BLaER1 (cell line): ENCODE measurements at regions not wholly inside any gene's neighbourhood (a gene's known extent, or its start where the extent isn't known, plus 50 kb on each side); places are given as distances from the start of the nearest gene placed in this dataset.
A peak's percentile ranks its signal among the peaks of the same experiment; 100 is the strongest.
"Not testable (repeated sequence)": the region's sequence is repeated elsewhere in the genome, so short reads cannot be mapped to it uniquely, and the experiment has no call there.

Source experiments
- H3K27ac ChIP-seq: shearing (Covaris generic); formaldehyde crosslinking; 2 replicates; pipeline ENCODE4 v1.8.1; 2022
- H3K27me3 ChIP-seq: shearing (Covaris generic); formaldehyde crosslinking; 2 replicates; pipeline ENCODE4 v1.8.1; 2022
- H3K36me3 ChIP-seq: shearing (Covaris generic); formaldehyde crosslinking; 2 replicates; pipeline ENCODE4 v1.8.1; 2022
- H3K4me1 ChIP-seq: shearing (Covaris generic); formaldehyde crosslinking; 2 replicates; pipeline ENCODE4 v1.8.1; 2022
- H3K4me2 ChIP-seq: shearing (Covaris generic); formaldehyde crosslinking; 2 replicates; pipeline ENCODE4 v1.8.1; 2022
- H3K4me3 ChIP-seq: shearing (Covaris generic); formaldehyde crosslinking; 2 replicates; pipeline ENCODE4 v1.8.1; 2022
- H3K9ac ChIP-seq: shearing (Covaris generic); formaldehyde crosslinking; 2 replicates; pipeline ENCODE4 v1.8.1; 2022
- H3K9me3 ChIP-seq: shearing (Covaris generic); formaldehyde crosslinking; 2 replicates; pipeline ENCODE4 v1.8.1; 2022
- H4K20me1 ChIP-seq: shearing (Covaris generic); formaldehyde crosslinking; 2 replicates; pipeline ENCODE4 v1.8.1; 2022
- Cebpa-rat ChIP-seq: shearing (Covaris generic); IDR thresholded peaks from 2 replicates; pipeline ENCODE4 v1.8.1; 2022

DNA sequence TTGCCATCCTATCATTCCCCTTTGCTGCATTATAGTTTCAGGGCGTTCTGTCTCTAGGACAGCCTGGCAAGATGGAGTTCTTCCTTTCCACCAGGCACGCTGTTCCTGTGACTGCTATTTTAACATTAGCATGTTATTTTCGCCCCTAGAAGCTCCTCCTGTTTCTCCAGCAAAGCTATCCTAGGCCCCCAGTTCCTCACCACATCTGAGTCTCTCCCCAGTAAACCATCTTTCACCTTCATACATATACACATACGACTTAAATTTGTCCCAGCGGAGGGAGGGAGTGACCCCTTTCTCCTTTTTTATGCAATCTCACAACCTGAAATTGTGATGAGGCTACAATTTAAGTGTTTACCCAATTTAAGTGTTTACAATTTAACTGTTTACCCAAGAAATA lies 66.7 kb upstream of the FRMD6 start:
- Histone ChIP-seq H3K27me3 (no peaks in the 10 kb centered on the region), H3K4me2 (no peak overlapping the region), H3K4me1 (no peaks in the 10 kb centered on the region), H3K4me3 (no peak overlapping the region), H3K9ac (no peak overlapping the region), H3K9me3 (no peaks in the 10 kb centered on the region), H4K20me1 (no peaks in the 10 kb centered on the region), H3K36me3 (no peaks in the 10 kb centered on the region), H3K27ac (no peak overlapping the region)
- no peak for TF ChIP-seq Cebpa-rat

DNA sequence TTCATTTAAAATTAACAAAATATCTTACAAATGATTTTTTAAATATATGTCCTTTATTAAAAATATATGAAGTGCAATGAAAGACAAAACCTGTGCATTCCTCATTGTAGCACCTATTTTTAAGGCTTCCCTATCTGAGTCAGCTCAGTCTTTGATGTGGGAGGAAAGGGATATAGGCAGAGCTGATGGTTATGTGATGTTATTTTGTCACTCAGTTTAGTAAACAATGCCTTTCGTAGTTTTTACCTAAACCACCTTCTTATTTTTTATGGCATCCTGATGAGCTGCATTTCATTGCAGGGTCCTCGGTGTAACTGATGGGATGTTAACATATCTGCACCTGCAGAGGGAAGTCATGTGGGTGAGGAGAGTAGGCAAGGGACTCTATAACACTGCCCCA lies 58.9 kb upstream of the FRMD6 start:
- no peak overlapping the region for H3K4me3 ChIP-seq
- no peaks in the 10 kb centered on the region for H3K27me3 ChIP-seq
- no peak overlapping the region for H3K27ac ChIP-seq
- no peaks in the 10 kb centered on the region for H4K20me1 ChIP-seq
- TF ChIP-seq Cebpa-rat: no peak
- H3K9me3 ChIP-seq: no peaks in the 10 kb centered on the region
- no peaks in the 10 kb centered on the region for H3K36me3 ChIP-seq
- H3K4me2 ChIP-seq: 0 out of 2 replicates have a peak overlapping the region, but pooled peaks have one; percentile 13
- no peak overlapping the region for H3K9ac ChIP-seq
- H3K4me1 ChIP-seq: peaks cover 6% of the 10 kb centered on the region

DNA sequence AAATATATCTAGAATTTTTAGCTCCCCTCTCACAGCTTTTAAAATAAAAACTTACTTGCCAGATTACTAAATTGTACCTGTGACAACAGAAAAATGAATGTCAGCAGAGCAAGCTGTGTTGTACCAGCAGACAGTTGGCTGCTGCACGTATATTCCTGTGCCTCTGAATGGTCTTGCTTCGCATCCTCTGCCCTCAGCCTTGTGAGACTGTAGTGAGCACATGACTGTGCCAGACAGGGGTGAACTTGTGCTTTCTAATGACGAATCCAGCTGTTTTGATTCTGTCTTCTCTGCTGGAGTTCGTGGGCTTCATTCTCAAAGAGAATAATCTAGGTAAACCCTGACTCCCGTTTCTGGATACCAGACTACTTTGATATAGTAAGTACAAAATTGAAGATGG lies 58.3 kb upstream of the FRMD6 start:
- Histone ChIP-seq H3K4me3 (no peak overlapping the region), H3K27ac (no peak overlapping the region), H4K20me1 (no peaks in the 10 kb centered on the region), H3K9ac (no peak overlapping the region), H3K4me2 (0 out of 2 replicates have a peak overlapping the region, but pooled peaks have one; percentile 13), H3K9me3 (no peaks in the 10 kb centered on the region), H3K36me3 (no peaks in the 10 kb centered on the region), H3K4me1 (peaks cover 6% of the 10 kb centered on the region), H3K27me3 (no peaks in the 10 kb centered on the region)
- no peak for TF ChIP-seq Cebpa-rat

- no peaks in the 10 kb centered on the region for H3K36me3 ChIP-seq
- H3K27ac ChIP-seq: no peak overlapping the region
- H3K4me3 ChIP-seq: no peak overlapping the region
- H4K20me1 ChIP-seq: no peaks in the 10 kb centered on the region
- TF ChIP-seq Cebpa-rat: no peak
- peaks cover 6% of the 10 kb centered on the region for H3K4me1 ChIP-seq
- H3K9ac ChIP-seq: no peak overlapping the region
- no peaks in the 10 kb centered on the region for H3K27me3 ChIP-seq
- H3K9me3 ChIP-seq: no peaks in the 10 kb centered on the region
- no peak overlapping the region for H3K4me2 ChIP-seq
Measured at GRCh38 chr14:51595881-51596455, 55.7 kb upstream of the FRMD6 start.

GRCh38 chr14:51596488-51597117 lies 55.1 kb upstream of the FRMD6 start:
- Histone ChIP-seq H3K27me3 (no peaks in the 10 kb centered on the region), H3K4me1 (peaks cover 6% of the 10 kb centered on the region), H3K9me3 (no peaks in the 10 kb centered on the region), H3K27ac (no peak overlapping the region), H3K4me3 (no peak overlapping the region), H4K20me1 (no peaks in the 10 kb centered on the region), H3K36me3 (no peaks in the 10 kb centered on the region), H3K9ac (no peak overlapping the region), H3K4me2 (no peak overlapping the region)
- TF ChIP-seq Cebpa-rat: no peak

GRCh38 chr14:51597261-51598001 lies 54.3 kb upstream of the FRMD6 start:
- H3K27ac ChIP-seq: no peak overlapping the region
- no peaks in the 10 kb centered on the region for H3K27me3 ChIP-seq
- H4K20me1 ChIP-seq: no peaks in the 10 kb centered on the region
- no peak overlapping the region for H3K4me3 ChIP-seq
- no peak overlapping the region for H3K4me2 ChIP-seq
- no peaks in the 10 kb centered on the region for H3K36me3 ChIP-seq
- no peak for TF ChIP-seq Cebpa-rat
- peaks cover 6% of the 10 kb centered on the region for H3K4me1 ChIP-seq
- no peak overlapping the region for H3K9ac ChIP-seq
- no peaks in the 10 kb centered on the region for H3K9me3 ChIP-seq

GRCh38 chr14:51598924-51599600 lies 52.6 kb upstream of the FRMD6 start:
- H3K9ac ChIP-seq, H3K4me1 ChIP-seq, H3K27me3 ChIP-seq, H4K20me1 ChIP-seq, H3K36me3 ChIP-seq, H3K4me3 ChIP-seq, H3K9me3 ChIP-seq, H3K4me2 ChIP-seq, H3K27ac ChIP-seq: not testable (repeated sequence)

- H3K4me3 ChIP-seq: no peak overlapping the region
- H3K4me1 ChIP-seq: no peaks in the 10 kb centered on the region
- TF ChIP-seq Cebpa-rat: no peak
- H3K27me3 ChIP-seq: no peaks in the 10 kb centered on the region
- H3K9me3 ChIP-seq: no peaks in the 10 kb centered on the region
- no peak overlapping the region for H3K27ac ChIP-seq
- no peak overlapping the region for H3K4me2 ChIP-seq
- no peak overlapping the region for H3K9ac ChIP-seq
- H3K36me3 ChIP-seq: no peaks in the 10 kb centered on the region
- no peaks in the 10 kb centered on the region for H4K20me1 ChIP-seq
Measured at GRCh38 chr14:51600658-51601057, 51.1 kb upstream of the FRMD6 start.
